Esophagus squamous epithelium (tissue), 5 donors: ENCODE measurements at regions not wholly inside any gene's neighbourhood (a gene's known extent, or its start where the extent isn't known, plus 50 kb on each side); places are given as distances from the start of the nearest gene placed in this dataset.
A peak's percentile ranks its signal among the peaks of the same experiment; 100 is the strongest.

Source experiments
- DNase-seq: peaks from one replicate; lab custom pipeline; 2025; lab: John Stamatoyannopoulos, UW
- H3K27ac ChIP-seq, 4 donors: fragments of 200-600 bp; sonication (generic); one replicate each; pipeline ENCODE4 v1.5.1; 2016 to 2019; ENCODE audit warnings: mild to moderate bottlenecking in 1 of 4
- H3K27me3 ChIP-seq, 4 donors: fragments of 200-600 bp; sonication (generic); 1 replicate in 3 of 4; 2 replicates in 1 of 4; pipeline versions ENCODE4 v1.5.1 to v1.6.0; 2017 to 2021; ENCODE audit warnings: antibody characterized with exemption in 1 of 4
- H3K36me3 ChIP-seq, 3 donors: fragments of 200-600 bp; sonication (generic); one replicate each; pipeline ENCODE4 v1.5.1; 2016 to 2019
- H3K4me1 ChIP-seq, 3 donors: fragments of 200-600 bp; sonication (generic); one replicate each; pipeline ENCODE4 v1.5.1; 2017 to 2019
- H3K4me3 ChIP-seq, 4 donors: fragments of 200-600 bp; sonication (generic); 1 replicate in 3 of 4; 2 replicates in 1 of 4; pipeline ENCODE4 v1.5.1; 2016 to 2019; ENCODE audit warnings: mild to moderate bottlenecking in 2 of 4, moderate library complexity in 1 of 4
- H3K9me3 ChIP-seq, 3 donors: fragments of 200-600 bp; sonication (generic); one replicate each; pipeline ENCODE4 v1.5.1; 2016 to 2019
- POLR2A ChIP-seq, 4 donors: fragments of 450-650 bp; IDR thresholded peaks; one replicate each; pipeline ENCODE4 v1.6.1; 2017; ENCODE audit warnings: antibody characterized with exemption in 4 of 4, mild to moderate bottlenecking in 4 of 4, moderate library complexity in 3 of 4
- WGBS, 2 donors: methylation state at CpG; one replicate each; pipeline ENCODE4 v1.1.5; 2018; 5-methylcytosine and 5-hydroxymethylcytosine counted together
- intact Hi-C: fragments of 100-400 bp; cut with DNase I; formaldehyde crosslinking; loops from one replicate; pipeline ENCODE4 v1.15.0; 2022
- TF ChIP-seq, protein P1 (sequence below), 6 experiments: fragments of 450-650 bp in 4 of 6; fragments of 200-600 bp in 2 of 6; sonication (generic) in 2 of 6; IDR thresholded peaks; one replicate each; pipeline ENCODE4 v1.5.1; 2016 to 2019; ENCODE audit warnings: antibody characterized with exemption in 6 of 6, mild to moderate bottlenecking in 4 of 6, moderate library complexity in 4 of 6
- donor health status: DM: yes; HTN: yes; CAD: no.

DNA sequence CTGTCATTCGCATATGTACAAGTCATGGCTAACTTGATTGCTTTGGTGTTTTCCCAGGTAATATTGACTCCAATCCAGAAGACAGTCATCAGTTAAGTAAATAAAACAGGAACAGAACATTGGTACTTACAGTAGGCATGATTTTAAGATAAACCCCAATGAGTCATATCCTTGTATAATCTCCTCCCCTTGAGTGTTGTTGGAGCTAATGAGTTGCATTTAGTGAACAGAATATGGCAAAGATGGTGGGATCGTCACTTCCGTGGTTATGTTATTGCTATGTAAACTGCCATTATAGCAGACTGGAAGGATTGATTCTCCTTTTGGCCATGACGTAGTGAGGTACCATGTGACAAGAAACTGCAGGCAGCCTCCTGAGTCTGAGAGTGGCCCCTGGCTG, 102.2 kb downstream of the TMX1 start:
- TF ChIP-seq, protein P1, sequence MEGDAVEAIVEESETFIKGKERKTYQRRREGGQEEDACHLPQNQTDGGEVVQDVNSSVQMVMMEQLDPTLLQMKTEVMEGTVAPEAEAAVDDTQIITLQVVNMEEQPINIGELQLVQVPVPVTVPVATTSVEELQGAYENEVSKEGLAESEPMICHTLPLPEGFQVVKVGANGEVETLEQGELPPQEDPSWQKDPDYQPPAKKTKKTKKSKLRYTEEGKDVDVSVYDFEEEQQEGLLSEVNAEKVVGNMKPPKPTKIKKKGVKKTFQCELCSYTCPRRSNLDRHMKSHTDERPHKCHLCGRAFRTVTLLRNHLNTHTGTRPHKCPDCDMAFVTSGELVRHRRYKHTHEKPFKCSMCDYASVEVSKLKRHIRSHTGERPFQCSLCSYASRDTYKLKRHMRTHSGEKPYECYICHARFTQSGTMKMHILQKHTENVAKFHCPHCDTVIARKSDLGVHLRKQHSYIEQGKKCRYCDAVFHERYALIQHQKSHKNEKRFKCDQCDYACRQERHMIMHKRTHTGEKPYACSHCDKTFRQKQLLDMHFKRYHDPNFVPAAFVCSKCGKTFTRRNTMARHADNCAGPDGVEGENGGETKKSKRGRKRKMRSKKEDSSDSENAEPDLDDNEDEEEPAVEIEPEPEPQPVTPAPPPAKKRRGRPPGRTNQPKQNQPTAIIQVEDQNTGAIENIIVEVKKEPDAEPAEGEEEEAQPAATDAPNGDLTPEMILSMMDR (IDR thresholded peaks at IDR 0.05): no peak
- no peak for TF ChIP-seq POLR2A (IDR thresholded peaks at IDR 0.05)
- 37 to 45% methylated on average over 4 of the region's 4 CpGs for WGBS, 2 donors
- Histone ChIP-seq H3K9me3 (no peaks in the 10 kb centered on the region), H3K4me1 (peaks cover 0 to 32% (median 16%) of the 10 kb centered on the region in 3 donors), H3K4me3 (no peak overlapping the region), H3K36me3 (no peaks in the 10 kb centered on the region), H3K27me3 (no peaks in the 10 kb centered on the region), H3K27ac (peak overlapping the region; percentile 44 to 83 (median 76))
- intact Hi-C loops: no loop called here
- no peak for DNase-seq

DNA sequence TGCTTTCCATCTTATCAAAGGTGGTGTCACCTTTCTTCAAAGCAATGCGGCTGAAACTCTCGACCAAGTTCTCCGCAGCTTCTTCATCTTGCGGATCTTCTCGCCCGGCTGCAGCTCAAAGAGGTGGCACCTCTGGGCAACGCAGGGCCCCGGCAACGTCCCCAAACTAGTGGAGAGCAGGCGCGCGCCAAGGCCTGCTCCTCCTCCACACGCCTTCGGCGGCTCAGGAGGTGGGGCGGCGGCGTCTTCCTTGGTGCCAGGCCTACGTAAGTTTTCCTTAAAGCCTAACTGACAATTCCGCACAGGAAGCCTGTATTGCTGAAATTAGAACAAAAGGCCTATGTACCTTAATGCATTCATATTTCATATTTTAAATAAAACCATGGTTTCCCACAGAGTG, 112.0 kb downstream of the TMX1 start:
- no peak overlapping the region for H3K27ac ChIP-seq
- H3K36me3 ChIP-seq: no peaks in the 10 kb centered on the region
- no peaks in the 10 kb centered on the region for H3K9me3 ChIP-seq
- TF ChIP-seq POLR2A (IDR thresholded peaks at IDR 0.05): no peak
- TF ChIP-seq, protein P1 (IDR thresholded peaks at IDR 0.05): no peak
- H3K4me1 ChIP-seq: peaks cover 7 to 24% (median 19%) of the 10 kb centered on the region in 3 donors
- intact Hi-C loops: no loop called here
- WGBS, 2 donors: 67 to 96% methylated on average over 3 to 12 of the region's 20 CpGs
- no peak for DNase-seq
- no peaks in the 10 kb centered on the region for H3K27me3 ChIP-seq
- no peak overlapping the region for H3K4me3 ChIP-seq

DNA sequence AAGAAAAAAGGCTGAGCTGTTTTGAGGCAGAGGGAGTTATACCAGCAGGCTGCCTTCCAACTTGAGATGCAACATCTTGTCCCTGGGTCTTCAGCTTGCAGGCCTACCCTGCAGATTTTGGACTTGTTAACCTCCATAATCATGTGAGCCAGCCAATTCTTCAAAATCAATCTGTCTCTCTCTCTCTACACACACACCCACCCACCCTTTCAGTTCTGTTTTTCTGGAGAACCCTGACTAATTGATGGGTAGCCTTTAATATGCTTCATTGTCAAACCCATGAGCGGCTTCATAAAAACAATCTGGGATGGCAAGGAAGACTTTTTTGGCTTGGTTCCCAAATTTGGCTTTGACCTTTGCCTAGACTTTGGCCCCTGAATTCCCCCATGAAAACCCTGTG, 113.9 kb downstream of the TMX1 start:
- intact Hi-C loops: no loop called here
- H3K4me3 ChIP-seq: no peak overlapping the region
- WGBS, 2 donors: 92 to 100% methylated on average over 1 of the region's 1 CpG
- no peaks in the 10 kb centered on the region for H3K36me3 ChIP-seq
- H3K27ac ChIP-seq: no peak overlapping the region
- no peak for DNase-seq
- no peak for TF ChIP-seq POLR2A (IDR thresholded peaks at IDR 0.05)
- TF ChIP-seq, protein P1 (IDR thresholded peaks at IDR 0.05): no peak
- peaks cover 7 to 39% (median 27%) of the 10 kb centered on the region in 3 donors for H3K4me1 ChIP-seq
- H3K27me3 ChIP-seq: no peaks in the 10 kb centered on the region
- no peaks in the 10 kb centered on the region for H3K9me3 ChIP-seq

DNA sequence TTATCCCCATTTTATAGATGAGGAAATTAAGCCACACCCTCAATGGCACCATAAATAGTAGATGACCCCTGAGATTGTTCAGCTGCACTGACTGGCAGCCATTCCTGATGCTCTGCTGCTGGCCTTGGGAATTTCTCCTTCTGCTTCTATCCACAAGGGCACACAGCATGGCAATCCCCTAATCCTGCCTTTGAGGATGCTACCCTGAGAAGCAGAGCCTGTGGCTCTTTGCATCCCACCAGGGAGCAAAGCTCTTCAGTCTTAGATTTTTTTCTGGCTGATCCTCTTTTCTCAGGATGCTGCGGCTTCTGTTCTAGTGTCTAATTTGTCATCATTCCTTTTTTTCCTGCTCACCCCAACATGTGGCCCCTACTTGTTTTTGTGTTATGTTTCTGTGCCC, 114.8 kb downstream of the TMX1 start:
- intact Hi-C loops: no loop called here
- DNase-seq: no peak
- no peaks in the 10 kb centered on the region for H3K36me3 ChIP-seq
- WGBS, 2 donors: 92 to 100% methylated on average over 1 of the region's 1 CpG
- no peak overlapping the region for H3K27ac ChIP-seq
- H3K27me3 ChIP-seq: no peaks in the 10 kb centered on the region
- TF ChIP-seq, protein P1 (IDR thresholded peaks at IDR 0.05): no peak
- no peak for TF ChIP-seq POLR2A (IDR thresholded peaks at IDR 0.05)
- peaks cover 7 to 39% (median 27%) of the 10 kb centered on the region in 3 donors for H3K4me1 ChIP-seq
- H3K4me3 ChIP-seq: no peak overlapping the region
- no peaks in the 10 kb centered on the region for H3K9me3 ChIP-seq

DNA sequence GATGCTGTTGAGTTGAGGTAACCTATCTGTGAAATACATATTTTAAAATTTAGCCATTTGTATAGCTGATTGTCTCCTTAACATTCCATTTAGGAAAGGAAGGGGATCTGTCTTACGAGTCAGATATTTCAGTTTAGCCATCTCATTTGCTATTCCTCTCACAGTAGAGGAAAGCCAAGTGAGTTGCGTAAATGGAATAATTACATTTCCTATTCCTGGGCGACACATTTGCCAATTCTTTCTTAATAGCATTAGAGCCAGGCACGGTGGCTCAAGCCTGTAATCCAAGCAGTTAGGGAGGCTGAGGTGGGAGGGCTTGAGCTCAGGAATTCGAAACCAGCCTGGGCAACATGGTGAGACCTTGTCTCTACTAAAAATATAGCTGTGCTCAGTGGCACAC, 116.3 kb downstream of the TMX1 start:
- TF ChIP-seq POLR2A (IDR thresholded peaks at IDR 0.05): no peak
- TF ChIP-seq, protein P1 (IDR thresholded peaks at IDR 0.05): no peak
- Histone ChIP-seq H3K27me3 (no peaks in the 10 kb centered on the region), H3K9me3 (no peaks in the 10 kb centered on the region), H3K4me1 (peaks cover 7 to 45% (median 27%) of the 10 kb centered on the region in 3 donors), H3K27ac (peak overlapping the region; percentile 47 to 73 (median 56)), H3K4me3 (no peak overlapping the region), H3K36me3 (no peaks in the 10 kb centered on the region)
- DNase-seq: no peak
- intact Hi-C loops: no loop called here
- 36 to 53% methylated on average over 4 to 5 of the region's 5 CpGs for WGBS, 2 donors
